GM12891 (cell line): ENCODE measurements at regions not wholly inside any gene's neighbourhood (a gene's known extent, or its start where the extent isn't known, plus 50 kb on each side); places are given as distances from the start of the nearest gene placed in this dataset.

Experiments
- POLR2AphosphoS5 ChIP-seq: IDR thresholded peaks from 2 replicates; pipeline ENCODE4 v1.6.1; 2011; ENCODE audit warnings: low read depth, low read length, control low read depth
- TAF1 ChIP-seq: IDR thresholded peaks from 2 replicates; pipeline ENCODE4 v1.6.1; 2011; ENCODE audit warnings: low read depth, low read length, control low read depth

DNA sequence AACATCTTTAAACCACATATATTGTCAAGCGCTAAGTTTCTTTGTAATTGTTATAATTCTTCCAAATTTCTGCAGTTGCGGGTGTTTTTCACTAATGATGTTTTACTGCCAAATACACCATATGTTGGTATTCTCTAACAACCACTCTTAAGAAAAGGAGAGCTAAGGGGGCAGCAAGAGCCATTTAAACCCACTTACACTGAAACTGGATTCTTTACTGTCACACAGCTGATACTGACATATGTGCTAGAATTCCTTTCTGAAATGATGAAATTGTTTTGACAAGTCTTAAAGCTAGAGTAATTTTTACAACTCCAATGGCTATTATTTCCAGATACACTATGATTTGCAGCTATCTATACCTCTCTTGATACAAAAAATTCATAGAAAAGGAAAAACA is 483.1 kb downstream of the CDH11 start:
- no peak for TF ChIP-seq POLR2AphosphoS5
- TF ChIP-seq TAF1 = no peak
